ENCODE measurements at regions not wholly inside any gene's neighbourhood (a gene's known extent, or its start where the extent isn't known, plus 50 kb on each side); places are given as distances from the start of the nearest gene placed in this dataset.

DNA sequence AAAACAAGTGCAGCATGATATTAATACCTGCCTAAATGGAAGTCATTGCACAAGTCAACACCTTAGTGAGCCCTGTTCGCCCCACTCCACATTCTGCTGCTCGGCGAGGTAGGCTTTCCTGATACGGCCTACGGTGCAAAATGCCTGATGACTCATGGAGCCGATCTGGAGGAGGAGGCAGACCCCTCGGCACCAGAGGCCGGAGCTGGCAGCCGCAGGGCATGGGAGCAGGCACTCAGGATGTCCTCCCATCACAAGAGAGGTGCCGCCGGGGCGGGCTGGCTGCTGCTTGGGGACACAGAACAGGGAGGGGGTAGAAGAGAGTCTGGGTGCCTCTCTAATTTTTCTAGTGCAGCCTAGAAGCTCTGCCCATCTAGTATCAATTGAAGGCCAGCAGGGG is 418.5 kb upstream of the MGMT start:
- TF ChIP-seq SP1 (IDR thresholded peaks at IDR 0.05) (no peak), TAF1 (conservative IDR thresholded peaks at IDR 0.05) (no peak), REST (IDR thresholded peaks at IDR 0.05) (no peak), ATF3 (IDR thresholded peaks at IDR 0.05) (no peak), RXRA (IDR thresholded peaks at IDR 0.05) (no peak), YY1 (IDR thresholded peaks at IDR 0.05) (no peak), ZBTB33 (IDR thresholded peaks at IDR 0.05) (no peak), RAD21 (IDR thresholded peaks at IDR 0.05) (no peak), JUND (IDR thresholded peaks at IDR 0.05) (no peak)
- TF ChIP-seq, protein P1, sequence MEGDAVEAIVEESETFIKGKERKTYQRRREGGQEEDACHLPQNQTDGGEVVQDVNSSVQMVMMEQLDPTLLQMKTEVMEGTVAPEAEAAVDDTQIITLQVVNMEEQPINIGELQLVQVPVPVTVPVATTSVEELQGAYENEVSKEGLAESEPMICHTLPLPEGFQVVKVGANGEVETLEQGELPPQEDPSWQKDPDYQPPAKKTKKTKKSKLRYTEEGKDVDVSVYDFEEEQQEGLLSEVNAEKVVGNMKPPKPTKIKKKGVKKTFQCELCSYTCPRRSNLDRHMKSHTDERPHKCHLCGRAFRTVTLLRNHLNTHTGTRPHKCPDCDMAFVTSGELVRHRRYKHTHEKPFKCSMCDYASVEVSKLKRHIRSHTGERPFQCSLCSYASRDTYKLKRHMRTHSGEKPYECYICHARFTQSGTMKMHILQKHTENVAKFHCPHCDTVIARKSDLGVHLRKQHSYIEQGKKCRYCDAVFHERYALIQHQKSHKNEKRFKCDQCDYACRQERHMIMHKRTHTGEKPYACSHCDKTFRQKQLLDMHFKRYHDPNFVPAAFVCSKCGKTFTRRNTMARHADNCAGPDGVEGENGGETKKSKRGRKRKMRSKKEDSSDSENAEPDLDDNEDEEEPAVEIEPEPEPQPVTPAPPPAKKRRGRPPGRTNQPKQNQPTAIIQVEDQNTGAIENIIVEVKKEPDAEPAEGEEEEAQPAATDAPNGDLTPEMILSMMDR (IDR thresholded peaks at IDR 0.05; ENCODE audit: low read depth, low read length, missing input control): no peak
- TF ChIP-seq, protein P2, sequence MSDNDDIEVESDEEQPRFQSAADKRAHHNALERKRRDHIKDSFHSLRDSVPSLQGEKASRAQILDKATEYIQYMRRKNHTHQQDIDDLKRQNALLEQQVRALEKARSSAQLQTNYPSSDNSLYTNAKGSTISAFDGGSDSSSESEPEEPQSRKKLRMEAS (IDR thresholded peaks at IDR 0.05): no peak

Measured in liver (tissue), 3 donors.